Testis (tissue), 2 donors: ENCODE measurements at regions not wholly inside any gene's neighbourhood (a gene's known extent, or its start where the extent isn't known, plus 50 kb on each side); places are given as distances from the start of the nearest gene placed in this dataset.

Source experiments
- CTCF ChIP-seq, 3 experiments: fragments of 450-650 bp in 2 of 3; fragments of 200-600 bp in 1 of 3; sonication (generic) in 1 of 3; IDR thresholded peaks; one replicate each; pipeline ENCODE4 v1.5.1; 2016 to 2019; ENCODE audit warnings: antibody characterized with exemption in 3 of 3, mild to moderate bottlenecking in 2 of 3, moderate library complexity in 1 of 3
- POLR2A ChIP-seq: fragments of 450-650 bp; IDR thresholded peaks from one replicate; pipeline ENCODE4 v1.6.1; 2017; ENCODE audit warnings: antibody characterized with exemption, mild to moderate bottlenecking, moderate library complexity

- no peak for TF ChIP-seq POLR2A
- TF ChIP-seq CTCF (IDR thresholded peaks at IDR 0.05), result no peak
These were observed 327.7 kb downstream of the HAPSTR1 start for GRCh38 chr16:9419161-9419560.
